ENCODE measurements at regions not wholly inside any gene's neighbourhood (a gene's known extent, or its start where the extent isn't known, plus 50 kb on each side); places are given as distances from the start of the nearest gene placed in this dataset.
"Not testable (repeated sequence)": the region's sequence is repeated elsewhere in the genome, so short reads cannot be mapped to it uniquely, and the experiment has no call there.

- no peak for DNase-seq (ENCODE audit: low read depth)
- TF ChIP-seq CTCF (IDR thresholded peaks at IDR 0.05; ENCODE audit: low read depth, low read length) (no peak), MYC (IDR thresholded peaks at IDR 0.05; ENCODE audit: low read depth, low read length) (no peak), POLR2A (IDR thresholded peaks at IDR 0.05; ENCODE audit: extremely low read depth, insufficient read length) (no peak)
- TF ChIP-seq, protein P1, sequence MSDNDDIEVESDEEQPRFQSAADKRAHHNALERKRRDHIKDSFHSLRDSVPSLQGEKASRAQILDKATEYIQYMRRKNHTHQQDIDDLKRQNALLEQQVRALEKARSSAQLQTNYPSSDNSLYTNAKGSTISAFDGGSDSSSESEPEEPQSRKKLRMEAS (IDR thresholded peaks at IDR 0.05; ENCODE audit: low read depth, low read length): no peak
- H3K4me3 ChIP-seq (ENCODE audit: low read depth, low read length): no peak overlapping the region
These were observed 74.1 kb upstream of the CHD2 start for GRCh38 chr15:92825985-92826384.

GRCh38 chr15:92827991-92828390 lies 72.1 kb upstream of the CHD2 start:
- not testable (repeated sequence) for DNase-seq (ENCODE audit: low read depth); H3K4me3 ChIP-seq (ENCODE audit: low read depth, low read length)

- no peak for TF ChIP-seq CTCF (IDR thresholded peaks at IDR 0.05; ENCODE audit: low read depth, low read length)
- TF ChIP-seq, protein P1 (IDR thresholded peaks at IDR 0.05; ENCODE audit: low read depth, low read length): no peak
- TF ChIP-seq MYC (IDR thresholded peaks at IDR 0.05; ENCODE audit: low read depth, low read length): no peak
- TF ChIP-seq POLR2A (IDR thresholded peaks at IDR 0.05; ENCODE audit: extremely low read depth, insufficient read length): no peak
- DNase-seq (ENCODE audit: low read depth): no peak
- H3K4me3 ChIP-seq (ENCODE audit: low read depth, low read length): no peak overlapping the region
These were observed 70.2 kb upstream of the CHD2 start for GRCh38 chr15:92829875-92830274.

DNA sequence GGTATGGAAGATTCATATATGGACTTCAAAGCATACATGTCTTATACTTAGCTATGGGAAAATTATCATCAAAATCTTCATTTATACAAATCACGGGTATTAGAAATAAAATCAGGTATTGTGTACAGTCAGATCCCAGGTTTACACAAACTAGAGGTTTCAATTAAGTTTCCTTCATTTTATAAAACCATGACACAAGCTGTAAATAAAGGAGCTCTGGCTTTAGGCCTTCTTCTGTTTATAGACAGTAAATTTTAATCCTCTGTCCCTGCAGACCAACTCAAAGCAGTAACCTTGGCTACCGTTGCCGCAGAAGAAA lies 68.8 kb upstream of the CHD2 start:
- no peak for TF ChIP-seq MYC (IDR thresholded peaks at IDR 0.05; ENCODE audit: low read depth, low read length)
- no peak for TF ChIP-seq CTCF (IDR thresholded peaks at IDR 0.05; ENCODE audit: low read depth, low read length)
- TF ChIP-seq POLR2A (IDR thresholded peaks at IDR 0.05; ENCODE audit: extremely low read depth, insufficient read length): no peak
- TF ChIP-seq, protein P1 (IDR thresholded peaks at IDR 0.05; ENCODE audit: low read depth, low read length): no peak
- DNase-seq (ENCODE audit: low read depth): no peak
- peak overlapping the region; percentile 45 for H3K4me3 ChIP-seq (ENCODE audit: low read depth, low read length)

GRCh38 chr15:92831655-92832328 lies 68.3 kb upstream of the CHD2 start:
- peak; percentile 100 for DNase-seq (ENCODE audit: low read depth)
- TF ChIP-seq MYC (IDR thresholded peaks at IDR 0.05; ENCODE audit: low read depth, low read length): peak; percentile 97
- peak; percentile 91 for TF ChIP-seq POLR2A (IDR thresholded peaks at IDR 0.05; ENCODE audit: extremely low read depth, insufficient read length)
- TF ChIP-seq, protein P1 (IDR thresholded peaks at IDR 0.05; ENCODE audit: low read depth, low read length): peak; percentile 90
- TF ChIP-seq CTCF (IDR thresholded peaks at IDR 0.05; ENCODE audit: low read depth, low read length): no peak
- peak overlapping the region; percentile 54 for H3K4me3 ChIP-seq (ENCODE audit: low read depth, low read length)

- peak; percentile 61 for DNase-seq (ENCODE audit: low read depth)
- no peak overlapping the region for H3K4me3 ChIP-seq (ENCODE audit: low read depth, low read length)
- TF ChIP-seq, protein P1 (IDR thresholded peaks at IDR 0.05; ENCODE audit: low read depth, low read length): no peak
- TF ChIP-seq MYC (IDR thresholded peaks at IDR 0.05; ENCODE audit: low read depth, low read length) (no peak), POLR2A (IDR thresholded peaks at IDR 0.05; ENCODE audit: extremely low read depth, insufficient read length) (no peak)
These were observed 67.1 kb upstream of the CHD2 start for GRCh38 chr15:92833106-92833433.
